ENCODE measurements at regions not wholly inside any gene's neighbourhood (a gene's known extent, or its start where the extent isn't known, plus 50 kb on each side); places are given as distances from the start of the nearest gene placed in this dataset.

- TF ChIP-seq CTCF (IDR thresholded peaks at IDR 0.05; ENCODE audit: borderline replicate concordance, extremely low read depth, low read length, poor library complexity, severe bottlenecking): no peak
- no peak for TF ChIP-seq EZH2 (IDR thresholded peaks at IDR 0.05; ENCODE audit: borderline replicate concordance, low read depth, low read length, severe bottlenecking)
Measured at GRCh38 chr16:26688699-26689098, 378.0 kb upstream of the C16orf82 start.

Data from DND-41 (cell line).